Cardiac fibroblast (primary cell): ENCODE measurements at regions not wholly inside any gene's neighbourhood (a gene's known extent, or its start where the extent isn't known, plus 50 kb on each side); places are given as distances from the start of the nearest gene placed in this dataset.
"Not testable (repeated sequence)": the region's sequence is repeated elsewhere in the genome, so short reads cannot be mapped to it uniquely, and the experiment has no call there.

Source experiments
- DNase-seq, 2 donors: peaks; one replicate each; pipeline versions ENCODE4 v3.0.0 to v3.0.0-alpha.2; 2010; ENCODE audit warnings: low read depth in 2 of 2
- H3K4me3 ChIP-seq, 2 donors: replicated peaks in 1 of 2; 1 replicate in 1 of 2; 2 replicates in 1 of 2; pipeline ENCODE4 v1.5.1; 2011; ENCODE audit warnings: low read depth in 2 of 2, low read length in 2 of 2, mild to moderate bottlenecking in 2 of 2, moderate library complexity in 1 of 2
- CTCF ChIP-seq: IDR thresholded peaks from one replicate; pipeline ENCODE4 v1.5.1; 2011; ENCODE audit warnings: low read depth, mild to moderate bottlenecking, low read length, inconsistent platforms

- no peak overlapping the region for H3K4me3 ChIP-seq
- DNase-seq = no peak
- no peak for TF ChIP-seq CTCF
Measured at GRCh38 chr5:168131519-168131918, 159.9 kb upstream of the WWC1 start.

GRCh38 chr5:168132241-168132641 lies 159.2 kb upstream of the WWC1 start:
- no peak for TF ChIP-seq CTCF
- peak in 1 of 2 donors; percentile 11 for DNase-seq
- H3K4me3 ChIP-seq = no peak overlapping the region

- H3K4me3 ChIP-seq = no peak overlapping the region
- no peak for DNase-seq
- TF ChIP-seq CTCF = no peak
Measured at GRCh38 chr5:168135897-168136296, 155.5 kb upstream of the WWC1 start.

GRCh38 chr5:168136340-168136739 lies 155.1 kb upstream of the WWC1 start:
- no peak overlapping the region for H3K4me3 ChIP-seq
- DNase-seq = no peak
- no peak for TF ChIP-seq CTCF

- TF ChIP-seq CTCF = no peak
- no peak for DNase-seq
Measured at GRCh38 chr5:168137265-168137664, 154.2 kb upstream of the WWC1 start.

GRCh38 chr5:168140241-168140640 lies 151.2 kb upstream of the WWC1 start:
- no peak for TF ChIP-seq CTCF
- no peak overlapping the region for H3K4me3 ChIP-seq
- DNase-seq = no peak

More at GRCh38 chr5:168137265-168137664, 154.2 kb upstream of the WWC1 start:
- no peak overlapping the region for H3K4me3 ChIP-seq

GRCh38 chr5:168142402-168142801 lies 149.0 kb upstream of the WWC1 start:
- H3K4me3 ChIP-seq = no peak overlapping the region
- TF ChIP-seq CTCF = no peak
- no peak for DNase-seq

- H3K4me3 ChIP-seq, DNase-seq: not testable (repeated sequence)
Measured at GRCh38 chr5:168143521-168143920, 147.9 kb upstream of the WWC1 start.
